GM20000 (cell line): ENCODE measurements at regions not wholly inside any gene's neighbourhood (a gene's known extent, or its start where the extent isn't known, plus 50 kb on each side); places are given as distances from the start of the nearest gene placed in this dataset.

Experiments
- DNase-seq: peaks from one replicate; pipeline ENCODE4 v3.0.0; 2012; ENCODE audit warnings: low spot score
- TF ChIP-seq, protein P1 (sequence below): IDR thresholded peaks from 2 replicates; pipeline ENCODE4 v1.5.1; 2012; ENCODE audit warnings: mild to moderate bottlenecking, control low read depth; ENCODE audit errors: extremely low read depth, missing control alignments

DNA sequence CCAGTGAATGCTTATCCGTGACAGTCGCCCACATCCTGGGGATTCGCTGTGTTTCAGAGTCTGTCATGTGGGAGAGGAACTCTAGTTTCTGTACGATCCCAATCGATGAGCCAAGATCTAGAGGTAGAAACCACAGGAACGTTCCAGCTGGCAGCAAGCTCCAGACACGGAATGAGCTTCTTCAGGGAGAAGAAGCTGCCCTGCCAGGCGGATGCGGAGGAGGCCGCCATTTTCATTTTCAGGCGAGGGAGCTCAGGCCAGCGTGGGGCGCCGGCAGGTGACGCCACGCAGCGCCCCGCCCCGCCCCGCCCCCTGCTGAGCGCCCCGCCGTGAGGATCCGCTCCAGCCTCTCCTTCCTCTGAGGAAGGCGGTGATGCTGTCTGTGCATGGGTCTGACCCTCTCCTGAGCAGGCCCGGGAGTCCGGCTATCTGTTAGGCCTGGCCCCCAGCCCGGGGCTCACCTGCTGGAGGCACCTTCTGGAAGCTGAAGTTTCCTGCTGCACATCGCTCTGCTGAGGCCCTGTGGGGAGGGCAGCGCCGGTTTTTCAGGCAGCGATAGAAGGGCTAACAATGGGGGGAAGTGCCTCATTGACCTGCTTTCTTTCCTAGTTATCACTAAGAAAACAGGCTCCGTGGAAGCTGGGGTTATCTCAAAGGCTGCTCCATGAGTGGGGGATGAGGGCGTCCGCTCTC is 147.5 kb downstream of the ERMARD start:
- no peak for DNase-seq
- TF ChIP-seq, protein P1, sequence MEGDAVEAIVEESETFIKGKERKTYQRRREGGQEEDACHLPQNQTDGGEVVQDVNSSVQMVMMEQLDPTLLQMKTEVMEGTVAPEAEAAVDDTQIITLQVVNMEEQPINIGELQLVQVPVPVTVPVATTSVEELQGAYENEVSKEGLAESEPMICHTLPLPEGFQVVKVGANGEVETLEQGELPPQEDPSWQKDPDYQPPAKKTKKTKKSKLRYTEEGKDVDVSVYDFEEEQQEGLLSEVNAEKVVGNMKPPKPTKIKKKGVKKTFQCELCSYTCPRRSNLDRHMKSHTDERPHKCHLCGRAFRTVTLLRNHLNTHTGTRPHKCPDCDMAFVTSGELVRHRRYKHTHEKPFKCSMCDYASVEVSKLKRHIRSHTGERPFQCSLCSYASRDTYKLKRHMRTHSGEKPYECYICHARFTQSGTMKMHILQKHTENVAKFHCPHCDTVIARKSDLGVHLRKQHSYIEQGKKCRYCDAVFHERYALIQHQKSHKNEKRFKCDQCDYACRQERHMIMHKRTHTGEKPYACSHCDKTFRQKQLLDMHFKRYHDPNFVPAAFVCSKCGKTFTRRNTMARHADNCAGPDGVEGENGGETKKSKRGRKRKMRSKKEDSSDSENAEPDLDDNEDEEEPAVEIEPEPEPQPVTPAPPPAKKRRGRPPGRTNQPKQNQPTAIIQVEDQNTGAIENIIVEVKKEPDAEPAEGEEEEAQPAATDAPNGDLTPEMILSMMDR: no peak

DNA sequence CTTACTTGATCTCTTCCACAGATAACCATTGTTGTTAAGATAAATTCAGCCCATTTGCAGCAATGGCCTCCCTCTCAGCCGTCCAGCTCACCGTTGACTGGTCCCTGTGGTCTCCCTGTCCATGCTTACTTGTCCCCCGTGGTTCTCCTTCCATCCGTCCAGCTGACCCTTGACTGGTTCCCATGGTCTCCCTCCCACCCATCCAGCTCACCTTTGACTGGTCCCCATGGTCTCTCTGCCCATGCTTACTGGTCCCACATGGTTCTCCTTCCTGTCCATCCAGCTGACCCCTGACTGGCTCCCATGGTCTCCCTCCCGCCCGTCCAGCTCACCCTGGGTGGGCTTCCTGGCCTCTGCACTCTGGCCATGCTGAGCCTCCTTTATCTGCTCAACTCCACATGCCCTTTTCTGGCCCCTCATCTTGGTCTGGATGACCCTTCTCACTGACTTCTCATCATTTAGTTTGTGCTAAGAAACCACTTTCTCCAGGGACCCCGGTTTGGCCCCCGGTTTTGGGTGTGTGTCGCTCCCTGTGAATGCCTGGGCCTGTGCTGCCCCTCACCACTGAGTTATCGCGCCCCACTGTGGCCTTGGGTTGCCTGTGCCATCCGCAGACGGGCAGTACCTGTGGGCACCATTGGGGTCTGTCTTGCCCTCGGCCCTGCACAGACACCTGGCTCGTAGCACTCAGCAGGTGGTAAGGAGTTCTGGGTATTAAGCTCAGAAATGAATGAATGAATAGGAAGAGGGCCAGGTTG is 146.4 kb downstream of the ERMARD start:
- TF ChIP-seq, protein P1: no peak
- no peak for DNase-seq

DNA sequence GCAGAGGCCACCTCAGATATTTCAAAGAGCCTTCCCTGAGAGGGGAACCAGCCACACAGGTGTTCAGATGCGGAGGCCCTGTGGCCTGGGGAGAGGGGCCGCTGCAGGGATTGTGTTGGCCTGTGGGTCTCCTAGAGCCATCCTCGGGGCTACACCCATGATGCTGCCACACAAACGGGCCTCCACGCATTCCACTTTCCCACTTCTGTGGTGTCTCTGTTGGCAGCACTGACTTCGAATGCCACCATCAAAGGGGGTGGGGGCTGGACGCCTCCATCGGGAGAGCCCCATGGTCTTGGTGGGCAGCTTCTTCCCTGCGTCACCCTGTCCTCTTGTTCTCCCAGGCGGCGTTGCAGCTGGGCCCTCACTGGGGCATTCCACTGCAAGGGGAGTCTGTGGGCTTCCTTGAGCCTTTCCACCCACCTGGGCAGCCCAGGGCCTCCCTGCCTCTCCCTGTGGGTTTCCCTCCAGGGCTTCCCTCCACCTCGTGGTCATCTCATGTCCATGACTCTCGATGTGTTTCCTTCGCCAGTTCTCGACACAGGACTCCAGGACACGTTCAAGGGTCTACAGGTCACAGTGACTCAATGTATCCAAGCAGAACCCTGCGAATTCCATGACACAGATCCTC is 145.5 kb downstream of the ERMARD start:
- DNase-seq: no peak
- TF ChIP-seq, protein P1: no peak

DNA sequence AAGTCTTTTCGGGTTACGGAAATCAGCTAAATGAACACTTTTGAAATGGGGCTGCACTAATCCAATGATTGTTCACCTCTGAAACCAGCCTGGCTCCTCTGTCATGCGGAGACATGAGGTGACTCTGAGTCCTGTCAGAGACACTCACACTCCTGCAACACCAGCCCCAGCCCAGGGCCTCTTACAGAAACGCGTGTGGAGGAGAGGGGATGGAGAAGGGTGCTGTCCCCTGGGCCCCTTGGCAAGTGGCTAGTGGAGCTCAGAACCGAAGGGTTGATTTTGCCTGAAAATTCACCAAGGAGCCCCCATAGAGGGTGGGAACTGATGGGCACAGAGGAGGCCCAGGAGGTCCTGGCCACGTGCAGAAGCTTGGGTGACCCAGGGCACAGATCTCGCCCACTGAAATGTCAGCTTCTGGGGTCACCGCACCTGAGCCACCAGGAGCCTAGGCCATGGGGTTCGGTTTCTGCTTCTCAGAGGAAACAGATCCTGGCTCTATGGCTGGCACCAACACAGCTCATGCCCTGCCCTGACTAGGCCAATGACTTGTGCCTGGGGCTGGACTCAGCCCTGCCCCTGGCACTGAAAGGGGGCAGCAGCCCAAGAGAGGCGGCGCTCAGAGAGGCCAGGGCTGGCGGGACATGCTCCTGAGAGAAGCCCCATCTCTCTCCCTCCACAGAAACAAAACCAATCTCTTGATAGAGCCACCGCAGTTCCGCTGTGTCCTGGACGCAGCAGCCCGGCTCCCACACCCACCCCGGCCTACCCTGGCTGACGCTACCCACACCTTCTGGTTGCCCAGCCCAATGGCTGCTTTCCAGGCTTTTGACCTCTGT is 144.7 kb downstream of the ERMARD start:
- no peak for DNase-seq
- TF ChIP-seq, protein P1: no peak

DNA sequence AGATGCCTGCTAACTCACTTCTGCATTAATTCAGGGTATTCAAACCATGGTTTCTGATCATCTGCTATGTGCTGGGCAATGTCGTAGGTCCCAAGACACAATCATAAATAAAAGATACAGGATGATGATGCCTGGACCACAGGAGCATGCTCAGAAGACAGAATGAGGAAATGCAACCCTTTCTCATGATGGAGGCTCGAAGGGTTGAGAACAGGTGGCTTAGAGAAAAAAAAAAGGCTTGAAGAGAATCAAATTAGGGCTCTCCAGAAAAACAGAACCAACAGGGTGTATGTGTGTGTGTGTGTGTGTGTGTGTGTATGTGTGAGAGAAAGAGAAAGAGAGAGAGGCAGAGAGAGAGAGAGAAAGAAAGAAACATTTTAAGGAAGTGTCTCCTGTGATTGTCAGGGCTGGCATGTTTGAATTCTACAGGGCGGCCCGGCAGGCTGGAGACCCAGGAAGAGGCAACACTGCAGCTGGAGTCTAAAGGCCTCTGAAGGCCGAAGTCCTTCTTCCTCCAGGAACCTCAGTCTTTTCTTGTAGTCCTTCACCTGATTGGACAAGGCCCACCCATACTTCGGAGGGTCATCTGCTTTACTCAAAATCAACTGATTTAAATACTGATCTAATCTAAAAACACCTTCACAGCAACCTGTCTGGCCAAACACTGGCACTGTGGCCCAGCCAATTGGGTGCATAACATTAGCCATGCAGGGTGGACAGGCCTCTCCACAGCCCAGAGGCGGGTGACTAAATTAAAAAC is 143.8 kb downstream of the ERMARD start:
- DNase-seq: no peak
- TF ChIP-seq, protein P1: no peak

DNA sequence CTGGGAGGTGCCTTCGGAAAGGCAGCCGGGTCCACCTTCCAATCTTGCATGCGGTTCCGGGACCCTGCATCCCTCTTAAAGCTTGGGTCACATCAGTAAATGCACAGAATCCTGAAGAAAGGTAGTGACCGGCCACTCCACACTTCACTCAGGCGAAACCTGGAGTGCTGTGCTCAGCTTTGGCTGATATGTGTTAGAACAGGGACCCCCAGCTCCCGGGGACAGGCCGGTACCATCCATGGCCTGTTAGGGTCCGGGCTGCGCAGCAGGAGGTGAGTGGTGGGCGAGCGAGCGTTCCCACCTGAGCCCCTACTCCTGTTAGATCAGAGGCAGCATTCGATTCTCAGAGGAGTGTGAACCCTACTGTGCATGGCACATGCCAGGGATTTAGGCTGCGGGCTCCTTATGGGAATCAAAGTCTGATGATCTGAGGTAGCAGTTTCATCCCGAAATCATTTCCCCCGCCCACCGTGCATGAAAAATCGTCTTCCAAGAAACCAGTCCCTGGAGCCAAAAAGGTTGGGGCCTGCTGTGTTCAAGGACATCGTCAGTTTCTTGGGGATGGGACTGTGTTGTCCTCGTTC is 143.0 kb downstream of the ERMARD start:
- DNase-seq: no peak
- TF ChIP-seq, protein P1: no peak
